ENCODE measurements at regions not wholly inside any gene's neighbourhood (a gene's known extent, or its start where the extent isn't known, plus 50 kb on each side); places are given as distances from the start of the nearest gene placed in this dataset.

GRCh38 chr4:135385830-135386581 is 1184.4 kb upstream of the PABPC4L start:
- TF ChIP-seq CTCF (IDR thresholded peaks at IDR 0.05) (no peak), POLR2A (IDR thresholded peaks at IDR 0.05) (no peak)
